HG02973 (cell line): ENCODE measurements at regions not wholly inside any gene's neighbourhood (a gene's known extent, or its start where the extent isn't known, plus 50 kb on each side); places are given as distances from the start of the nearest gene placed in this dataset.
"Not testable (repeated sequence)": the region's sequence is repeated elsewhere in the genome, so short reads cannot be mapped to it uniquely, and the experiment has no call there.

ENCODE experiments used
- ATAC-seq: cut with Tn5 transposase; IDR thresholded peaks from one replicate; pipeline ENCODE4 v1.9.1; 2021; ENCODE audit warnings: moderate library complexity; ENCODE audit not compliant: unreplicated experiment

DNA sequence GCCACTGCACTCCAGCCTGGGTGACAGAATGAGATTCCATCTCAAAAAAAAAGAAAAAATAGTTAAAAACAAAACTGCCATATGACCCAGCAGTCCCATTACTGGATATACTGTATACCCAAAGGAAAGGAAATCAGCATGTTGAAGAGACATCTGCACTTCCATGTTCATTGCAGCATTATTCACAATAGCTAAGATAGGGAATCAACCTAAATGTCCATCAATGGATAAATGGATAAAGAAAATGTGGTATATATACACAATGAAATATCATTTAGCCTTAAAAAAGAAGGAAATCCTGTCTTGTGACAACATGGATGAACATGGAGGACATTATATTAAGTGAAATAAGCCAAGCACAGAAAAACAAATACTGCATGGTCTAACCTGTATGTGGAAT is 160.7 kb downstream of the DUSP6 start:
- ATAC-seq: not testable (repeated sequence)

DNA sequence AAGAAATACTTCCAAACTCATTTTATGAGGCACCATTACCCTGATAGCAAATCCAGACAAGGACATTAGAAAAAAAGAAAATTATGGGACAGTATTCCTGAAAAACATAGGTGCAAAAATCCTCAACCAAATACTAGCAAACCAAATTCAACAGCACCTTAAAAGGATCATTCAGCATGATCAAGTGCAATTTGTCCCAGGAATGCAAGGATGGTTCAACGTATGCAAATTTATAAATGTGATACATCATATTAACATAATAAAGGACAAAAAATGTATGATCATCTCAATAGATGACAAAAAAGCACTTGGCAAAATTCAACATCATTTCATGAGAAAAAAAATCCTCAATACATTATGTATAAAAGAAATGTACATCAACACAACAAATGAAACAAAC is 162.9 kb downstream of the DUSP6 start:
- ATAC-seq: no peak

DNA sequence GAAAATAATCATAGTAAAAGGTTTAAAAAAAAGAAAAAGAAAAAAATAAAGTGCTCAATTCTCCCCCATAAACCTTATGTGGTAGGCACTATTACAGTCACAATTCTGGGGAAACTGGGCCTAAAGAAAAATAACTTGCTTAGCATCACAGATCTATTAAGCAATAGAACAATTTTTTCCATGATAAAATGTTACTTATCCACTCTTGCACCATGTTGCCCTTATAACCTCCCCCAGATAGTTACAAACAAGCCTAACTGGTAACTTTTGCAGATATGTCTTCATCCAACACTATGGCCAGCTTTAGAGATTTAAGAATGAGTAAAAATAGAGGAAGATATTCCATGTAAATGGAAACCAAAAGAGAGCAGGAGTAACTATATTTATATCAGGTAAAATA is 164.8 kb downstream of the DUSP6 start:
- ATAC-seq: no peak

DNA sequence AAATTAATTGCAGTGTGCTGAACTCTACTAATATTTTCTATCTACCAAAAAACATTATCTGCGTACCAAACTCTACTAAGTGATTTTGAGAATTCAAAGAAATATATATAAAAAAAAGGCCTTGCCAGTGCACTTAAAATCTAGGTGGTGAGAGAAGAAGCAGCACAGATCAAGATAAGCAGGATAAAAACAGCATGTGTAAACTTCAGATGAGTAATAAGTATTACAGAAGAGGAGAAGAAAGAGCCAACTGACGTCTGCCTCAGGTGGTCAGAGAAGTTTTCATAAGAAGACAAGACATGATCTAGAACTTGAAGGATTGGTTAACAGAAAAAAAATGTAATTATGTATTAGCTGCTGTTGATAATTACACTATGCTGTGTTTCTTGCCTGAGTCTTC is 166.4 kb downstream of the DUSP6 start:
- ATAC-seq: no peak

DNA sequence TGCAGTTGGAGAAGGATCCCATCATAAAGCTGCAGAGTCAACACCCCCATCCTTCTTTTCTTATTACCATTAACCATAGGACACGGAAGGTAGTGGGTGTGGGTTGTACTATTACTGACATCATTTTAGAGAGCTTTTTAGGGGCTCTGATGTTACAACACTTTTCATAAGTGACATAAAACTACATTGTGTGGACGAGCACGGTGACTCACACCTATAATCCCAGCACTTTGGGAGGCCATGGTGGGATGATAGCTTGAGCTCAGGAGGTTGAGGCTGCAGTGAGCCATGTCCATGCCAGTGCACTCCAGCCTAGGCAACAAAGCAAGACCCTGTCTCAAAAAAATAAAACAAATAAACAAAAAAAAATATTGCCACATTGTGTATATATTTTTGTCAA is 167.1 kb downstream of the DUSP6 start:
- ATAC-seq: no peak

DNA sequence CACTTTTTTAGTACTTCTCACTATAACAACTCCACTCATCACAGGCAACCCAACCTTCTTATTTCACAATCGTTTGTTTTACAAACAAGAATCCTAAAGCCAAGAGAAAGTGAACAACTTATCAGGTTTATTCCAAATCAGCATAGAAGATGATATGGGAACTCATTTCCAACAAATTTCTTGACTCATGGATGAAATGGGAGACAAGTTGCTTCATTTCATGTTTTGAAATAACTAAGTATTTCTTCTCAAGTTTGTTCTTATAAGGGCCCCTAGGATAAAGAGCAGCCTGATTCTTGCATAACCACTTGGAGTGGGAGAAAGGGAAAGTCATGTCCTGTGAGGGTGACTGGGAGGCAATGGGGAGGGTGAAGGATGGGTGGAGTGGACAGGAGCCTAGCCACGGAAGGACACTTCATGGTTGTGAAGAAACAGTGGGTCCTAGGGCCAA is 168.3 kb downstream of the DUSP6 start:
- no peak for ATAC-seq

DNA sequence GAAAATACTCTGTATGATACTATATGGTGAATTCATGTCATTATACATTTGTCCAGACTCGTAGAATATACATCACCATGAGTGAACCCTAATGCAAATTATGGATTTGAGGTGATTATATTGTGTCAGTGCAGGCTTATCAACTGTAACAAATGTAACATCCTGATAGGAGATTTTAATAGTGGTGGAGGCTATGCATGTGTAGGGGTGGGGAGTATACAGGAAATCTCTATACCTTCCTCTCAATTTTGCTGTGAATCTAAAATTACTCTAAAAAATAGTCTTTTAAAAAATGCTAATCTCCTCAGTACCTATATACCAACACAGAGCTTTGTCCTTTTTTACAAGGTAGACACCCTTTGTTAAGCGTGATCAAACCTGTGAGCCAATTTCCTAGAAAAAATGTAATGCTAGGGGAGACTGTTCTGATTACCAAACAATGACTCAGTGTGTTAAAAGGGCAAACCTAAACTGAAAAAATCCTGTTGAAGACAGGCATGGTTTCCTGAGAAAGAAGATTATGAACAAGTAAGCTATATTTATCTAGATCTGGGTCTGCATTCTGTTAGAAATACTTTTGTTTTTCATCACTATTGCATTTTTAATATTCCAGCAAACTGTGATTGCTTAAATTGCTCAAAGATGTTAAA is 170.9 kb downstream of the DUSP6 start:
- ATAC-seq: no peak

DNA sequence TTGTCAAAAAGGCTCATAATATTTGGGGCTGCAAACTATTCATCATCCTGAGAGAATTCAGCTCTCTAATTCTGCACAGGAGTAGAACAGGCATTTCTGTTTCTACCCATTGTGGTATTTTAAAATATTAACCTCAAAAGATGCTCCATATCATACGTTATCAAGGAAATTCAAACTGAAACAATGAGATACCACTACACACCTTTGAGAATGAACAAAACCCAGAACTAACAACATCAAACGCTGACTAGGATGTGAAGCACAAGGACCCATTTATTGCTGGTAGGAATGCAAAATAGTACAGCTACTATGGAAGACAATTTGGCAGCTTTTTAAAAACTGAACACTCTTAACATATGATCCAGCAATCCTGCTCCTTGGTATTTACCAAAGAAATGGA is 171.8 kb downstream of the DUSP6 start:
- no peak for ATAC-seq

DNA sequence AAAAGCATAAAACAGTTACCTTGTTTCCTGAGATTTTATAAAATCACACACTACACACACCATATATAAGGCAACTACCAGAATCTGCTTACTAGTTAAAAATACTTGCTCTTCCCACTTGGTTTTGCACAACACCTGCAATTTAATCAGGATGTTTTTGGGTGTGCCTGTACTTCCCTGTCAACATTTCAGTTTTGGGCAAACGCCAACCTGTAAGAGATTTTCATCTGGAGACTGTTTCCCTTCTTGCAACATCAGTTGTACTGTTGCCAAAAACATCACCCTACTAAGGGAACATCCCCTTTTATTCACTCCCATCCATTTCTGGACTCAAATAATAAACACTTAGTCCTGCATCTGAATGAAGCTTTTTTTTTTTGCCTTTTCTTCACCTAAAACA is 172.3 kb downstream of the DUSP6 start:
- no peak for ATAC-seq

DNA sequence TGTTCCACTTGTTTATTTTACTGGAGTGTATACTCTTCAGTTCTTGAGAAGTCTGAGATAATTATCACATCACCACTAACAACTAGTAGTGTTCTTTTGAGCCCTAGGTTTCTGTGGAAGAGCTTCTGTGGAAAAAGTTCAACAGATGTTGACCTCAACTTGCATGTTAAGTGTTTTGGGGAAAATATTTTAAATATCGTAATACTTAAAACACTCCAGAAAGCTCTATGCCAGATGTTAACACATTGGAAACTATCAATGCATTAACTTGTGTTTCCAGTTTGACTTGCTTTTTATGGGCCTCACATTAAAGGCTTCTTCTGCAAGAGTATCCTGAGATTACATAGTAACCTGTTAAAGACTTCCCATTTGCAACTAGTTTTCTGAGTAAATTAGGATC is 173.1 kb downstream of the DUSP6 start:
- ATAC-seq: no peak

DNA sequence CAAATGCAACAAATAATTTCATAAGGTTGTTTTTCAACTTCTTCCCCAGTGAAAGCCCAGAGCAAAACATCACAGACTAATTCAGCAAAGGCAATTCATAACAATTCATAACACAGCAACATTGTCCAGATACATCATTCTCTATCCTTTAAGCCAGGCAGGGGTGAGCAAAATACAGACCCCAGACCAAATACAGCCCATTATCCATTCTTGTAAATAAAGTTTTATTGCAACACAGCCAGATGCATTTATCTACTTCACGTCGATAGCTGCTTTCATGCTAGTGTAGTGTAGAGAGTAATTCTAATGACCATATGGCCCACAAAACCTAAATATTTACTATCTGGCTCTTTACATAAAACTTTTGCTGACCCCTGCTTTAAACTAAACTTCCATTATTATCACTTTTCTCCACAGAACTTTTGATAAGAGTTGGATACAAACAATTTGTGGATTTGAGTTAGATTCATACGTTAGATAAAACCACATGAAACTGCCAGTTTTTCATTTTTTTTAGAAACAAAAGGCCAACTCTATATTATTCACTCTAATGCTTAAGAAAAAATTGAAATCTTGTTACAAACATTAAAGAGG is 174.4 kb downstream of the DUSP6 start:
- no peak for ATAC-seq

DNA sequence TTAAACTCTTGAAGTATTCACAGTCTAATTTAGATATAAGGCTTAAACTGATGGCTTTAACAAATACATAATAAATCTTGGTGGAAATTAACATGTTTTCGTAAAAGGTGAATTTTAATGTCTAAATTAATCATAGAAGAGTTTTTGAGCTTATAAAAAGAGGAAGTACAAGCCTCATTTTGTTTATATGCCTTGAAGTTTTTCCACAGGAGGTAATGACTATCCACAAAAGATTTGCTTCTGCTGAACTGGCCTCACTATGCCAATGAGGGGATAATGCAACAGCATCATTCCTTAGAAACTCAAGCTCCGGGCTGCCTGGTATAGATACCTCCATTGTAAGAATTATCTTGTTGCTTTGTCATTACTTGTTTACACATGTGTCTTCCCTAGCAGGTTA is 175.6 kb downstream of the DUSP6 start:
- no peak for ATAC-seq

DNA sequence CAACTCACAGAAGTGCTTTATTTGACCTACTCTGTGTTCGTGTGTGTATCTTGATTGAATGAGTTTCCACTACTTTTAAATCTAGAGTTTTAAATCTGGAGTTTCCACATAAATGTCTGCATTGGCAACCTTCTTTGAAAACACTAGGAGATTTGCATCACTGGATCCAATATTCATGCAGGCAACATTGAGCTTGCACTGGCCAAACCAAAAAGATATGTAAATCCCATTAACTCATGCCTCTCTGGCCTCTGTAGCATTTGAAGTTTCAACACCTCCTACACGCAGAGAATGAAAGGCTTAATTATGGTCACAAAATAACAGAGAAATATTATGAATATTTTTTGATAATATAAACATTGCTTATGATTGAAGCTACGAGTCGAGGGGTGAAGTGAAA is 178.6 kb downstream of the DUSP6 start:
- ATAC-seq: no peak

DNA sequence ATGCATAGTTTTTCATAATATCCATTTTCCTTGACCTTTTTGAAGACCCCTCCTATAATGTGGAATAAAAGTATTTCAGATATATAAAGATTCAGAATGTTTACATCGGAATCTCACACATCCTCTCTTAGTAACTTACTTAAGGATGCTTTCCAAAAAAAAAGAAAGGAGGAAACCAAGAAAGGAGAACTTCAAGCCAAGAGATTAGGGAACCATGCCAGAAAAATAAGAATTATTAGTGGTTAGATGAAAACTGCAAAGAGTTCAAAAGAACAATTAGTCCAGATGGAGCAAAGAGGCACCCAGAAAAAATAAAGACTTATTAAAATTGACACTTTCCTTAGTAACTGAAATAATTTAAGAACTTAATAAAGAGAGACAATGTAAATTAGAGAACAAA is 179.2 kb downstream of the DUSP6 start:
- no peak for ATAC-seq

DNA sequence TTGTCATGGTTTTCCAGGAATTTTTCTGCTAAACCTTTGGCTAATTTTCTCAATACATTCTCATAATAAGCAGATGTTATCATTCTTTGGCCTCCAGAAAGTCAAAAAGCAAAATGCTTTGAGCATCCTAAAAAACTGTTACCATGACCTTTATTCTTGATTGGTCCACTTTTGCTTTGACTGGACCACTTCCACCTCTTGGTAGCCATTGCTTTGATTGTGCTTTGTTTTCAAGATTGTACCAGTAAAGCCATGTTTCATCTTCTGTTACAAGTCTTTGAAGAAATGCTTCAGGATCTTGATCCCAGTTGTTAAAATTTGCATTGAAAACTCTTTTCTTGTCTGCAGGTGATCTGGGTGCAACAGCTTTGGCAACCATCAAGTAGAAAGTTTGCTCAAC is 180.1 kb downstream of the DUSP6 start:
- ATAC-seq: no peak

DNA sequence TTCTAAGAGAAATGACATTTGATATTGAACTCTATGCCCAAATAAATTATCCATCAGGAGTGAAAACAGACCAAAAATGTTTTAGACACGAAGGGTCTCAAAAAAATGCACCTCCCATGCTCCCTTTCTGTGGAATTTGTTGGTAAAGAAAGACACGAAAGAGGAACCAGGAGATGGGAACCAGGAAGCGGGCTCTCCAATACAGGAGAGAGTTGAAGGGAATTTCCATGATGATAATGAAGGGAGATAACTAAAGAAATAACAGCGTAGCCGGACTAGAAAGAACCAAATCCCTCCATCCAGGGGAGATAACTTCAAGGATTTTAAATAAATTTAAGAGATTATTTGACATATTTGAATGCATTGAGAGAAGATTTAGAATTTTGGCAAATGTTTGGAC is 183.0 kb downstream of the DUSP6 start:
- no peak for ATAC-seq

DNA sequence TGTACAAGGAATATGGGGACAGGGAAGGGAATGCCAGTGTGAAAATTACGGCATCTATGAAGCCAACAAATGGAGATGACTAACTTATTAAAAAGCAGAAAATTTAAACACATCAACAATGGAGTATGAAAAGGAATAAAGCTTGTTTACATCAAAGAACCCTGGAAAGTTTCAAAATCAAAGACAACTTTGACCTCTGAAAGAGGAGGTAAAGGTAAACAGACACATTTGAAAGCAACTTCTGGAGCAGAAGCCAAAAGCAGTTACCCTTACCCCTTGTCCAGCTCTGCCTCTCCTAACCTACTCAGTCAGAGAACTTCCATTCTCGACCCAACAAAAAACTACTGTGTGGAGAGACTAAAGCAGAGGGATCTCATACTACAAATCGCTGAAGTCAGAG is 184.3 kb downstream of the DUSP6 start:
- no peak for ATAC-seq

DNA sequence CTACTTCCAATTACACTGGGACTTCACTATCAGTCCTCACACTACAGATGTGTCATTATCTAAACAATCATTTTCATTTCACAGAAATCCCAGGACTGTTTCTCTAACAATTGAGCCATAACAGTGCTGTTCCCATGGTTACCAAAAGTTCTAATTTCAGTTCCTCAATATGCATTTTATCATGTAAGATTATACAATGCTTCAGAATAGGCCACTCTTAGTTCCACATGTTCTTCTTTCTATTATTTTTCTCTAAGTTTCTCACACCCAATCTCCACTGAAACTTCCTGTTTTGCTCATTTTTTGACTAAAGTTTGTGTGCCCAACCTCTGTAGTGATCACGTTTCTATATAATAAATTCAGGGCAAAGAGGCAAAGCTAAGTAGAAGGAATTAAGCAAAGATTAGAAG is 185.8 kb downstream of the DUSP6 start:
- peak; percentile 95 for ATAC-seq

DNA sequence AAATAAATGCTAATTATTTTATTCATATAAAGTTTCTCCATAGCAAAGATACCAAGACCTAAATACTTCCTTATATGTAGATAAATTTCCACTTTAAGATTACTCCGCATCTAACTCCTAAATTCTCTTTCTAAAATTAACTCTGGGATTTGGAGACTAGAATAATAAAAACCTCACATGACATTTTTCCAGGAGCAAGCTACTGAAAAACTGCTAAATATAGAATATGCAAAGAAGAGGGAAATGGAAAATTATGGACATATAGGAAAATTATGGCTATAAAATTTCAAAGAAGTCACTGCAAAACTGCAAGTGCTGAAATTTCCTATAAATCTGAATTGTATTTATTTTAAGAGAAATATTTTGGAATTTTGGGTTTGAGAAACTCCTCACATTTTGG is 186.2 kb downstream of the DUSP6 start:
- no peak for ATAC-seq

DNA sequence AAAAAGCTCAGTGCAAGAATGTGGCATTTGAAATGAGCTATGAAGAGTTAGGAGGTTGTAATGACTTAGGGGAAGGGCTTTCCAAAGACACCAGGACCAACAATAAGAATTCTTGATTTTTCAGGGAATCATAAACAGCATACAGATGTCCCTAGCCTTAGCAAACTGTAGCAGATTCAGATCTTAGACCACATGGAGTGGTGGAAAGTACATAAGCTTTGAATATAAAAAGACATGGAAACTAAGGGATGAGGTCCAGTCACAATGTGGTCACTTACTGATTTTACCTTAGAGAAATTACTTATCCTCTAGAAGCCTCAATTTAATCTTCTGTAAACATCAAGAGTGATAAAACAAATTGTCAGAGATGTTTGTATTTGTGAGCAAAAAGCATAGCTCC is 186.6 kb downstream of the DUSP6 start:
- no peak for ATAC-seq

DNA sequence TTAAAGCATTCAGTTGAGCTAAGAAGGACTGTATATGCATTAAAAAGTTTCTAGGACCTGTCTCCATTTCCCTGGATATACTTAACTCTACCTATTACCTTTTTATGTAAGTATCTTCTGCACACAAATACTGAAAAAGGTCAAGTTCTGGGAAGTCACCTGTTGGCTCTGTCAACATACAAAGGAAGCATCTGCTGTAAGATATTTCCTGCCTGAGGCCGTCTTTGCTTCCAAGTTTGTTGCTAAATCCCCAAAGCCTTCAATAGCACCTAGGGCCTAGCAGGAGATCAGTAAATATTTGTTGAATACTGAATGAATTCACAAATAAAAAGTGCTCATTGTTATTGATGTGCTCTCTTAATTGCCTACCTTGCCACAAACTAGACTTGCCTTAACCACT is 188.4 kb downstream of the DUSP6 start:
- ATAC-seq: no peak

DNA sequence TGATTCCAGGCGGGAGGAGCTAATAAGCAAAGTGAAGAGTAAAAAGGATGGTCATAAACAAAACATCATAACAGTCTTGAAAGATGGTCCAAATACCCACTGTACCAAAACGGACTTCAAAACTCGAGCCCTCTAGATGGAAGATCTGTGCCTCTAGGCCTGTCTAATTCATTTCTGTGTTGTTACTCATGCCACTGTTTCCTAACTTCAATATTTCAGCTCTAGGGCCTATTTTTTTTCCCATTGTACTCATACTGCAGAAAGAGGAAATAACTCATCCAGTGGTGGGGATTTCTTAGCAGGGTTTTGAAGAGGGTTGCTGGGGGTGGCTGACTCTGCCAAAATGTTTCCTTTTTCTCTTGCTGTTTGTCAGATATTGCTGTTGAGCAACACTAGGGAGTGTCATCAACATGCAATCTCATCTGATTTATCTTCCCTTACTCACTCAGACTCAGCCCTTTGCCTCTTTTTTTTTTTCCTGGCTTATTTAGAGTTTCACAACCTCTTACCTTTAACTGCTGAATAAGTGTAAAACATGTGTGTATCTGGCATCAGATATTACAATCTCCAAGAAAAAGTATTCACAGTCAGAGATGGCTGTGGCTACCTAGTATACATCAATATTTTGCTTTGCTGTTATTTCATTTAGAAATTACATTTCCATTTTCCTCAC is 189.6 kb downstream of the DUSP6 start:
- no peak for ATAC-seq

DNA sequence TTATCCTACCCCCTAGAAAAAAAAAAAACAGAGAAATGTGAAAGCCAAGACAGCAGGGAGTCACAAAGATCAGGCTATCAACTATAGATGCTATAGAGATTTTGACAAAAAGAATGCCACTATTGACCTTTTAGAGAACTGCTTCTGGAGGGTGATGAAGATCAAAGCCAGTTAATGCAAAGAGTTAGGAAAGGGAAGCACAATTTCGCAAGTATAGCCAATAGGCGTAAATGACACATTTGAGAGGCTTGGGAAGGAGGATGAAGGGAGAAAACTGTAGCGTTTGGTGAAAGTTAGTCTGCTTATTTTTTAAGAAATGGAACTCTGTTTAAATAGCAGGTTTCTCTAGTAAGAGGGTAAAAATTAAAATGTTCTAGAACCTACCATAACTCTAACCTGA is 190.7 kb downstream of the DUSP6 start:
- ATAC-seq: no peak
